ENCODE measurements at regions not wholly inside any gene's neighbourhood (a gene's known extent, or its start where the extent isn't known, plus 50 kb on each side); places are given as distances from the start of the nearest gene placed in this dataset.
"Not testable (repeated sequence)": the region's sequence is repeated elsewhere in the genome, so short reads cannot be mapped to it uniquely, and the experiment has no call there.

GRCh38 chr3:153976891-153977554 lies 144.2 kb upstream of the ARHGEF26 start:
- Histone ChIP-seq H3K9me3 (ENCODE audit: insufficient read depth, low read depth, low read length) (no peaks in the 10 kb centered on the region), H3K27ac (ENCODE audit: low read depth, low read length) (no peak overlapping the region), H3K36me3 (ENCODE audit: insufficient read depth, low read length) (no peaks in the 10 kb centered on the region), H3K4me3 (ENCODE audit: low read length) (no peak overlapping the region), H3K9ac (ENCODE audit: low read depth, low read length) (no peak overlapping the region), H3K27me3 (ENCODE audit: insufficient read depth, low read length) (no peaks in the 10 kb centered on the region), H3K4me1 (ENCODE audit: insufficient read depth, low read length) (no peaks in the 10 kb centered on the region)
- 92% methylated on average over 2 of the region's 2 CpGs for WGBS

GRCh38 chr3:153978006-153978405 lies 143.2 kb upstream of the ARHGEF26 start:
- Histone ChIP-seq H3K4me3 (ENCODE audit: low read length) (no peak overlapping the region), H3K4me1 (ENCODE audit: insufficient read depth, low read length) (no peaks in the 10 kb centered on the region), H3K27ac (ENCODE audit: low read depth, low read length) (no peak overlapping the region), H3K9ac (ENCODE audit: low read depth, low read length) (no peak overlapping the region), H3K36me3 (ENCODE audit: insufficient read depth, low read length) (no peaks in the 10 kb centered on the region), H3K27me3 (ENCODE audit: insufficient read depth, low read length) (no peaks in the 10 kb centered on the region), H3K9me3 (ENCODE audit: insufficient read depth, low read depth, low read length) (no peaks in the 10 kb centered on the region)
- WGBS, result 100% methylated on average over 1 of the region's 1 CpG

GRCh38 chr3:153979418-153980251 lies 141.6 kb upstream of the ARHGEF26 start:
- Histone ChIP-seq H3K9ac (ENCODE audit: low read depth, low read length) (no peak overlapping the region), H3K9me3 (ENCODE audit: insufficient read depth, low read depth, low read length) (no peaks in the 10 kb centered on the region), H3K4me3 (ENCODE audit: low read length) (no peak overlapping the region), H3K27me3 (ENCODE audit: insufficient read depth, low read length) (no peaks in the 10 kb centered on the region), H3K36me3 (ENCODE audit: insufficient read depth, low read length) (no peaks in the 10 kb centered on the region), H3K27ac (ENCODE audit: low read depth, low read length) (no peak overlapping the region), H3K4me1 (ENCODE audit: insufficient read depth, low read length) (no peaks in the 10 kb centered on the region)
- 92% methylated on average over 6 of the region's 6 CpGs for WGBS

GRCh38 chr3:153980252-153980590 lies 141.0 kb upstream of the ARHGEF26 start:
- WGBS, result 81% methylated on average over 4 of the region's 4 CpGs
- H3K27ac ChIP-seq (ENCODE audit: low read depth, low read length), result no peak overlapping the region

GRCh38 chr3:153997364-153997763 lies 123.8 kb upstream of the ARHGEF26 start:
- not testable (repeated sequence) for H3K9me3 ChIP-seq (ENCODE audit: insufficient read depth, low read depth, low read length)
- WGBS, result no CpG with 5 or more reads among the region's 1 CpG

More at GRCh38 chr3:153980252-153980590, 141.0 kb upstream of the ARHGEF26 start:
- no peaks in the 10 kb centered on the region for H3K4me1 ChIP-seq (ENCODE audit: insufficient read depth, low read length)
- H3K9me3 ChIP-seq (ENCODE audit: insufficient read depth, low read depth, low read length), result no peaks in the 10 kb centered on the region
- no peak overlapping the region for H3K9ac ChIP-seq (ENCODE audit: low read depth, low read length)
- H3K27me3 ChIP-seq (ENCODE audit: insufficient read depth, low read length), result no peaks in the 10 kb centered on the region
- no peaks in the 10 kb centered on the region for H3K36me3 ChIP-seq (ENCODE audit: insufficient read depth, low read length)
- H3K4me3 ChIP-seq (ENCODE audit: low read length), result no peak overlapping the region

GRCh38 chr3:154003649-154004048 lies 117.5 kb upstream of the ARHGEF26 start:
- H3K9me3 ChIP-seq (ENCODE audit: insufficient read depth, low read depth, low read length), result no peaks in the 10 kb centered on the region
- no peaks in the 10 kb centered on the region for H3K36me3 ChIP-seq (ENCODE audit: insufficient read depth, low read length)
- H3K27me3 ChIP-seq (ENCODE audit: insufficient read depth, low read length), result no peaks in the 10 kb centered on the region
- no peak overlapping the region for H3K4me3 ChIP-seq (ENCODE audit: low read length)
- peaks cover 8% of the 10 kb centered on the region for H3K4me1 ChIP-seq (ENCODE audit: insufficient read depth, low read length)
- H3K27ac ChIP-seq (ENCODE audit: low read depth, low read length), result no peak overlapping the region
- no peak overlapping the region for H3K9ac ChIP-seq (ENCODE audit: low read depth, low read length)

More at GRCh38 chr3:153997364-153997763, 123.8 kb upstream of the ARHGEF26 start:
- not testable (repeated sequence) for H3K27ac ChIP-seq (ENCODE audit: low read depth, low read length); H3K9ac ChIP-seq (ENCODE audit: low read depth, low read length); H3K27me3 ChIP-seq (ENCODE audit: insufficient read depth, low read length); H3K36me3 ChIP-seq (ENCODE audit: insufficient read depth, low read length); H3K4me1 ChIP-seq (ENCODE audit: insufficient read depth, low read length); H3K4me3 ChIP-seq (ENCODE audit: low read length)

- H3K4me3 ChIP-seq (ENCODE audit: low read length), result no peak overlapping the region
- H3K4me1 ChIP-seq (ENCODE audit: insufficient read depth, low read length), result no peaks in the 10 kb centered on the region
- H3K9me3 ChIP-seq (ENCODE audit: insufficient read depth, low read depth, low read length), result no peaks in the 10 kb centered on the region
- H3K27ac ChIP-seq (ENCODE audit: low read depth, low read length), result no peak overlapping the region
- no peaks in the 10 kb centered on the region for H3K36me3 ChIP-seq (ENCODE audit: insufficient read depth, low read length)
- no peaks in the 10 kb centered on the region for H3K27me3 ChIP-seq (ENCODE audit: insufficient read depth, low read length)
- no peak overlapping the region for H3K9ac ChIP-seq (ENCODE audit: low read depth, low read length)
- 97% methylated on average over 5 of the region's 5 CpGs for WGBS
Measured at GRCh38 chr3:154011036-154011435, 110.2 kb upstream of the ARHGEF26 start.

GRCh38 chr3:154013736-154014135 lies 107.5 kb upstream of the ARHGEF26 start:
- H3K4me3 ChIP-seq (ENCODE audit: low read length), result no peak overlapping the region
- 86% methylated on average over 4 of the region's 4 CpGs for WGBS
- no peak overlapping the region for H3K9ac ChIP-seq (ENCODE audit: low read depth, low read length)
- H3K27me3 ChIP-seq (ENCODE audit: insufficient read depth, low read length), result no peaks in the 10 kb centered on the region
- H3K27ac ChIP-seq (ENCODE audit: low read depth, low read length), result no peak overlapping the region
- H3K36me3 ChIP-seq (ENCODE audit: insufficient read depth, low read length), result no peaks in the 10 kb centered on the region
- H3K4me1 ChIP-seq (ENCODE audit: insufficient read depth, low read length), result no peaks in the 10 kb centered on the region
- H3K9me3 ChIP-seq (ENCODE audit: insufficient read depth, low read depth, low read length), result no peaks in the 10 kb centered on the region

GRCh38 chr3:154015307-154015706 lies 105.9 kb upstream of the ARHGEF26 start:
- no peaks in the 10 kb centered on the region for H3K4me1 ChIP-seq (ENCODE audit: insufficient read depth, low read length)
- H3K36me3 ChIP-seq (ENCODE audit: insufficient read depth, low read length), result no peaks in the 10 kb centered on the region
- H3K4me3 ChIP-seq (ENCODE audit: low read length), result no peak overlapping the region
- no peak overlapping the region for H3K27ac ChIP-seq (ENCODE audit: low read depth, low read length)
- no peaks in the 10 kb centered on the region for H3K9me3 ChIP-seq (ENCODE audit: insufficient read depth, low read depth, low read length)
- H3K9ac ChIP-seq (ENCODE audit: low read depth, low read length), result no peak overlapping the region
- no peaks in the 10 kb centered on the region for H3K27me3 ChIP-seq (ENCODE audit: insufficient read depth, low read length)
- WGBS, result 92% methylated on average over 3 of the region's 4 CpGs

GRCh38 chr3:154018100-154018696 lies 103.0 kb upstream of the ARHGEF26 start:
- H3K4me3 ChIP-seq (ENCODE audit: low read length), result no peak overlapping the region

GRCh38 chr3:154022606-154023005 lies 98.6 kb upstream of the ARHGEF26 start:
- H3K27me3 ChIP-seq (ENCODE audit: insufficient read depth, low read length), result no peaks in the 10 kb centered on the region
- WGBS, result 70% methylated on average over 1 of the region's 1 CpG
- no peak overlapping the region for H3K27ac ChIP-seq (ENCODE audit: low read depth, low read length)
- no peaks in the 10 kb centered on the region for H3K36me3 ChIP-seq (ENCODE audit: insufficient read depth, low read length)
- no peak overlapping the region for H3K4me3 ChIP-seq (ENCODE audit: low read length)
- no peaks in the 10 kb centered on the region for H3K4me1 ChIP-seq (ENCODE audit: insufficient read depth, low read length)
- no peak overlapping the region for H3K9ac ChIP-seq (ENCODE audit: low read depth, low read length)
- no peaks in the 10 kb centered on the region for H3K9me3 ChIP-seq (ENCODE audit: insufficient read depth, low read depth, low read length)

More at GRCh38 chr3:154018100-154018696, 103.0 kb upstream of the ARHGEF26 start:
- H3K4me1 ChIP-seq (ENCODE audit: insufficient read depth, low read length), result no peaks in the 10 kb centered on the region
- no peaks in the 10 kb centered on the region for H3K9me3 ChIP-seq (ENCODE audit: insufficient read depth, low read depth, low read length)
- H3K27me3 ChIP-seq (ENCODE audit: insufficient read depth, low read length), result no peaks in the 10 kb centered on the region
- WGBS, result 37% methylated on average over 3 of the region's 3 CpGs
- H3K27ac ChIP-seq (ENCODE audit: low read depth, low read length), result no peak overlapping the region
- no peaks in the 10 kb centered on the region for H3K36me3 ChIP-seq (ENCODE audit: insufficient read depth, low read length)
- H3K9ac ChIP-seq (ENCODE audit: low read depth, low read length), result no peak overlapping the region

Measured in HUES64 (cell line).